GM23338 (cell line): ENCODE measurements at regions not wholly inside any gene's neighbourhood (a gene's known extent, or its start where the extent isn't known, plus 50 kb on each side); places are given as distances from the start of the nearest gene placed in this dataset.
"Not testable (repeated sequence)": the region's sequence is repeated elsewhere in the genome, so short reads cannot be mapped to it uniquely, and the experiment has no call there.

ENCODE experiments used
- ATAC-seq: fragments of 200-7000 bp; cut with Tn5 transposase; 3 replicates; pipeline ENCODE4 v1.9.1; 2020
- DNase-seq: peaks from one replicate; pipeline ENCODE4 v3.0.0-alpha.2; 2015; ENCODE audit warnings: low spot score
- H2AFZ ChIP-seq: fragments of 200-600 bp; sonication (generic); 2 replicates; pipeline ENCODE4 v1.8.0; 2016; ENCODE audit warnings: antibody characterized with exemption, mild to moderate bottlenecking, moderate library complexity
- H3F3A ChIP-seq: fragments of 200-600 bp; sonication (generic); replicated peaks from 2 replicates; pipeline ENCODE4 v1.8.0; 2017; ENCODE audit warnings: antibody characterized with exemption, mixed run types, low read depth
- H3K27ac ChIP-seq: fragments of 200-600 bp; sonication (generic); 2 replicates; pipeline ENCODE4 v1.6.1; 2016; ENCODE audit warnings: low read depth
- H3K27me3 ChIP-seq: fragments of 200-600 bp; sonication (generic); 2 replicates; pipeline ENCODE4 v1.8.0; 2016; ENCODE audit warnings: mild to moderate bottlenecking, mixed run types, moderate library complexity; ENCODE audit not compliant: insufficient read depth
- H3K36me3 ChIP-seq: fragments of 200-600 bp; sonication (generic); 2 replicates; pipeline ENCODE4 v1.8.0; 2016; ENCODE audit warnings: mild to moderate bottlenecking; ENCODE audit not compliant: insufficient read depth
- H3K4me1 ChIP-seq: fragments of 200-600 bp; sonication (generic); 2 replicates; pipeline ENCODE4 v1.8.0; 2016; ENCODE audit warnings: mild to moderate bottlenecking, moderate library complexity; ENCODE audit not compliant: insufficient read depth
- H3K4me2 ChIP-seq: fragments of 200-600 bp; sonication (generic); 2 replicates; pipeline ENCODE4 v1.7.1; 2017; ENCODE audit warnings: mixed run types
- H3K4me3 ChIP-seq: fragments of 200-600 bp; sonication (generic); 2 replicates; pipeline ENCODE4 v1.6.1; 2016; ENCODE audit warnings: mixed run types
- H3K79me2 ChIP-seq: fragments of 200-600 bp; sonication (generic); replicated peaks from 2 replicates; pipeline ENCODE4 v1.8.0; 2017; ENCODE audit warnings: mild to moderate bottlenecking; ENCODE audit not compliant: insufficient read depth
- H3K9me2 ChIP-seq: fragments of 200-600 bp; sonication (generic); 2 replicates; pipeline ENCODE4 v1.8.0; 2017; ENCODE audit not compliant: insufficient read depth
- H4K20me1 ChIP-seq: fragments of 200-600 bp; sonication (generic); replicated peaks from 2 replicates; pipeline ENCODE4 v1.8.0; 2017; ENCODE audit warnings: mild to moderate bottlenecking; ENCODE audit not compliant: insufficient read depth
- H3K27ac Mint-ChIP-seq: 2 replicates; pipeline ENCODE4 v1.8.0; 2020; ENCODE audit warnings: inconsistent platforms, mild to moderate bottlenecking, moderate library complexity, mixed read lengths
- H3K27me3 Mint-ChIP-seq: 3 replicates; pipeline ENCODE4 v1.8.0; 2022; ENCODE audit warnings: low read depth, mild to moderate bottlenecking, moderate library complexity, mixed read lengths, inconsistent platforms; ENCODE audit not compliant: insufficient read depth, poor library complexity
- H3K36me3 Mint-ChIP-seq: 3 replicates; pipeline ENCODE4 v1.8.0; 2021; ENCODE audit warnings: low read depth, mild to moderate bottlenecking, inconsistent platforms, moderate library complexity, mixed read lengths
- H3K4me1 Mint-ChIP-seq: 3 replicates; pipeline ENCODE4 v1.8.0; 2020; ENCODE audit warnings: mild to moderate bottlenecking, inconsistent platforms, mixed read lengths
- H3K4me3 Mint-ChIP-seq: 3 replicates; pipeline ENCODE4 v1.8.0; 2021; ENCODE audit warnings: moderate library complexity, mild to moderate bottlenecking, inconsistent platforms, mixed read lengths
- H3K9me3 Mint-ChIP-seq: 3 replicates; pipeline ENCODE4 v1.8.0; 2020; ENCODE audit warnings: moderate library complexity, mild to moderate bottlenecking, inconsistent platforms, mixed read lengths
- CTCF ChIP-seq, 2 experiments: fragments of 200-600 bp in 1 of 2; sonication (generic) in 1 of 2; conservative IDR thresholded peaks; 2 replicates each; pipeline versions ENCODE4 v1.5.1 to v1.6.1; 2016 to 2017; ENCODE audit warnings: antibody characterized with exemption in 2 of 2, low read depth in 2 of 2, mild to moderate bottlenecking in 2 of 2, moderate library complexity in 1 of 2
- EZH2 ChIP-seq: fragments of 200-600 bp; sonication (generic); IDR thresholded peaks from one replicate; pipeline ENCODE4 v1.8.0; 2017; ENCODE audit warnings: antibody characterized with exemption, mild to moderate bottlenecking, low read depth; ENCODE audit not compliant: unreplicated experiment
- EZH2phosphoT487 ChIP-seq: fragments of 200-600 bp; sonication (generic); IDR thresholded peaks from one replicate; pipeline ENCODE4 v1.8.1; 2018; ENCODE audit warnings: antibody characterized with exemption; ENCODE audit not compliant: unreplicated experiment
- JUNB ChIP-seq: IDR thresholded peaks from one replicate; pipeline ENCODE4 v1.6.1; 2016; ENCODE audit warnings: antibody characterized with exemption; ENCODE audit not compliant: unreplicated experiment
- STAT1 ChIP-seq: IDR thresholded peaks from one replicate; pipeline ENCODE4 v1.6.1; 2016; ENCODE audit warnings: antibody characterized with exemption; ENCODE audit not compliant: unreplicated experiment
- ZNF114 ChIP-seq: fragments of 250-450 bp; sonication (Bioruptor Pico); IDR thresholded peaks from 2 replicates; pipeline ENCODE4 v1.5.0; 2020; ENCODE audit warnings: mild to moderate bottlenecking, moderate library complexity
- ZNF331 ChIP-seq: fragments of 250-450 bp; sonication (Bioruptor Pico); IDR thresholded peaks from 2 replicates; pipeline ENCODE4 v1.5.0; 2020; ENCODE audit warnings: low read depth, mild to moderate bottlenecking, moderate library complexity

GRCh38 chr15:70235347-70235746, 137.6 kb upstream of the TLE3 start:
- Mint-ChIP-seq H3K27ac (no peak overlapping the region), H3K36me3 (peaks cover 15% of the 10 kb centered on the region; the same call in 2 of the 3 replicates), H3K4me3 (no peak overlapping the region), H3K27me3 (no peaks in the 10 kb centered on the region), H3K4me1 (no peaks in the 10 kb centered on the region), H3K9me3 (peaks cover 22% of the 10 kb centered on the region)
- TF ChIP-seq STAT1 (no peak), EZH2phosphoT487 (no peak)
- H3K4me1 ChIP-seq = no peaks in the 10 kb centered on the region
- H3K27ac ChIP-seq = no peak overlapping the region
- no peaks in the 10 kb centered on the region for H3F3A ChIP-seq
- no peaks in the 10 kb centered on the region for H3K79me2 ChIP-seq
- no peaks in the 10 kb centered on the region for H3K27me3 ChIP-seq
- 0 out of 2 replicates have a peak, but pooled peaks cover 3% of the 10 kb centered on the region for H3K9me2 ChIP-seq
- ATAC-seq (no peak), DNase-seq (no peak)
- no peak overlapping the region for H3K4me2 ChIP-seq
- H3K36me3 ChIP-seq = peaks cover 5% of the 10 kb centered on the region; the same call in 1 of the 2 replicates
- no peak overlapping the region for H2AFZ ChIP-seq
- no peak overlapping the region for H3K4me3 ChIP-seq
- no peaks in the 10 kb centered on the region for H4K20me1 ChIP-seq

GRCh38 chr15:70234256-70234905, 136.7 kb upstream of the TLE3 start:
- no peaks in the 10 kb centered on the region for H3F3A ChIP-seq
- H3K27ac ChIP-seq = no peak overlapping the region
- H3K9me2 ChIP-seq = 0 out of 2 replicates have a peak, but pooled peaks cover 3% of the 10 kb centered on the region
- Mint-ChIP-seq H3K27me3 (no peaks in the 10 kb centered on the region), H3K4me3 (no peak overlapping the region), H3K36me3 (peaks cover 22% of the 10 kb centered on the region; the same call in 2 of the 3 replicates), H3K4me1 (no peaks in the 10 kb centered on the region), H3K27ac (no peak overlapping the region), H3K9me3 (peaks cover 29% of the 10 kb centered on the region)
- no peak overlapping the region for H2AFZ ChIP-seq
- no peak overlapping the region for H3K4me2 ChIP-seq
- no peaks in the 10 kb centered on the region for H3K27me3 ChIP-seq
- ATAC-seq (no peak), DNase-seq (no peak)
- no peaks in the 10 kb centered on the region for H3K4me1 ChIP-seq
- peaks cover 5% of the 10 kb centered on the region; the same call in 1 of the 2 replicates for H3K36me3 ChIP-seq
- no peak for TF ChIP-seq JUNB
- TF ChIP-seq EZH2 = no peak
- no peak for TF ChIP-seq CTCF (conservative IDR thresholded peaks at IDR 0.05; ENCODE audit: low read depth in 2 of 2)
- no peak for TF ChIP-seq ZNF331 (CRISPR knock-in tag)
- no peaks in the 10 kb centered on the region for H4K20me1 ChIP-seq
- no peak overlapping the region for H3K4me3 ChIP-seq
- H3K79me2 ChIP-seq = no peaks in the 10 kb centered on the region

DNA sequence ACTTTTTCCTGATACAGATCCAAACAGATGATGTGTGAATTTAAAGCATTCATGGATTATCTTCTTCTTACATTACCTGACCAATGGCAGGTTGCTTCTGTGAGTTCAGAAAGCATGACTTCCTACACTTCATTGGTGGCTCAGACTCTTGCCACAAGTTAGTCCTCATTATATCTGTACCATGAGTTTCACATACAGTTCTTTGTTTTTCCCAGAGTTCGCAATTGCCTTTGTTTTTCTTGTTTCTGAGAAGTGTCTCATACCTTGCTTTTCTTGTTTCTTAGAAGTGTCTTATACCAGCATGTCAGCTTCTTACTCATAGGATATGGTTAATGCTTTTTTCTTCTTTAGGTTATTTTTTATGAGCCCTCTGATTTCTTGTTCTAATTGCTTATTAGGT, 133.8 kb upstream of the TLE3 start:
- Histone ChIP-seq H3K4me1 (no peaks in the 10 kb centered on the region), H3K79me2 (no peaks in the 10 kb centered on the region), H3K36me3 (peaks cover 5% of the 10 kb centered on the region; the same call in 1 of the 2 replicates), H3K4me3 (no peak overlapping the region), H2AFZ (no peak overlapping the region), H3F3A (no peaks in the 10 kb centered on the region), H3K4me2 (no peak overlapping the region), H3K27me3 (no peaks in the 10 kb centered on the region), H3K27ac (no peak overlapping the region), H3K9me2 (no peaks in the 10 kb centered on the region), H4K20me1 (no peaks in the 10 kb centered on the region)
- Mint-ChIP-seq H3K27ac (no peak overlapping the region), H3K36me3 (peaks cover 22% of the 10 kb centered on the region; the same call in 2 of the 3 replicates), H3K4me3 (no peak overlapping the region), H3K27me3 (no peaks in the 10 kb centered on the region), H3K9me3 (peaks cover 31% of the 10 kb centered on the region), H3K4me1 (peaks cover 6% of the 10 kb centered on the region)
- DNase-seq (no peak), ATAC-seq (no peak)
- TF ChIP-seq ZNF114 (CRISPR knock-in tag) (no peak), EZH2 (no peak)

DNA sequence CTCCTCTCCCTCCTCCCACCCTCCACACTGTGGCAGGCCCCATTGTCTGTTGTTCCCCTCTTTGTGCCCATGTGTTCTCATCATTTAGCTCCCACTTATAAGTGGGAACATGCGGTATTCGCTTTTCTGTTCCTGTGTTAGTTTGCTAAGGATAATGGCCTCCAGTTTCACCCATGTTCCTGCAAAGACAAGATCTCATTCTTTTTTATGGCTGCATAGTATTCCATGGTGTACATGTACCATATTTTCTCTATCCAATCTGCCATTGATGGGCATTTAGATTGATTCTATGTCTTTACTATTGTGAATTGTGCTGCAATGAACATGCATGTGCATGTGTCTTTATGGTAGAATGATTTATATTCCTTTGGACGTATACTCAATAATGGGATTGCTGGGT, 130.2 kb upstream of the TLE3 start:
- not testable (repeated sequence) for H3K4me3 Mint-ChIP-seq, DNase-seq, H3K79me2 ChIP-seq, H3K27me3 Mint-ChIP-seq, ATAC-seq, H3K36me3 ChIP-seq, H3K27ac Mint-ChIP-seq, H2AFZ ChIP-seq, H3K4me3 ChIP-seq, H3K9me2 ChIP-seq, H3F3A ChIP-seq, H4K20me1 ChIP-seq, H3K27me3 ChIP-seq, H3K4me1 Mint-ChIP-seq, H3K4me1 ChIP-seq, H3K4me2 ChIP-seq, H3K27ac ChIP-seq
- H3K9me3 Mint-ChIP-seq = peaks cover 28% of the 10 kb centered on the region
- peaks cover 18% of the 10 kb centered on the region; the same call in 2 of the 3 replicates for H3K36me3 Mint-ChIP-seq
